Omental fat pad (tissue), 3 donors: ENCODE measurements at regions not wholly inside any gene's neighbourhood (a gene's known extent, or its start where the extent isn't known, plus 50 kb on each side); places are given as distances from the start of the nearest gene placed in this dataset.

Experiments
- ATAC-seq: fragments of 150-250 bp; one replicate; pipeline ENCODE4 v1.9.1; 2016; ENCODE audit warnings: mild to moderate bottlenecking, moderate library complexity; ENCODE audit not compliant: low FRiP score
- DNase-seq: peaks from one replicate; pipeline ENCODE4 v3.0.0-alpha.2; 2019; ENCODE audit warnings: low spot score
- TF ChIP-seq, protein P1 (sequence below), 3 donors: fragments of 450-650 bp; IDR thresholded peaks; one replicate each; pipeline ENCODE4 v1.5.1; 2016 to 2017; ENCODE audit warnings: antibody characterized with exemption in 3 of 3, mild to moderate bottlenecking in 3 of 3, moderate library complexity in 2 of 3

DNA sequence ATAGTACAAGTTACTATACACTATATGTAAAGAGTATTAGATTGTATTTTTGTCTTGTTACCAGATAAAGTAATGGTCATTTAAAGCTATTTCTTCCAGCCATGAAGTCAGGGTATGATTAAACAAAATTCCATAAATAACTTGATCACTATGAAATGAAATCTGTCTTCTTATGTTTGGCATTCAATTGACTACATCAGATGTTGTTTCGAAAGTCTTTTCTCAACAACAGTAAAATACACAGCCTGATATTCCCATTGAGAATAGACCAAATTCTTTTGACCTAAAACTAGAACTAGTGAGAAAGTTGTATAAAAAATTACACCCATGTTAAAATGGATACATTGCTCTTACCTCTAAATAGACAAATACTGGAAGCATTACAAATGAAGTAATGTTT is 134.6 kb upstream of the ADAMTS5 start:
- ATAC-seq (no peak), DNase-seq (no peak)

DNA sequence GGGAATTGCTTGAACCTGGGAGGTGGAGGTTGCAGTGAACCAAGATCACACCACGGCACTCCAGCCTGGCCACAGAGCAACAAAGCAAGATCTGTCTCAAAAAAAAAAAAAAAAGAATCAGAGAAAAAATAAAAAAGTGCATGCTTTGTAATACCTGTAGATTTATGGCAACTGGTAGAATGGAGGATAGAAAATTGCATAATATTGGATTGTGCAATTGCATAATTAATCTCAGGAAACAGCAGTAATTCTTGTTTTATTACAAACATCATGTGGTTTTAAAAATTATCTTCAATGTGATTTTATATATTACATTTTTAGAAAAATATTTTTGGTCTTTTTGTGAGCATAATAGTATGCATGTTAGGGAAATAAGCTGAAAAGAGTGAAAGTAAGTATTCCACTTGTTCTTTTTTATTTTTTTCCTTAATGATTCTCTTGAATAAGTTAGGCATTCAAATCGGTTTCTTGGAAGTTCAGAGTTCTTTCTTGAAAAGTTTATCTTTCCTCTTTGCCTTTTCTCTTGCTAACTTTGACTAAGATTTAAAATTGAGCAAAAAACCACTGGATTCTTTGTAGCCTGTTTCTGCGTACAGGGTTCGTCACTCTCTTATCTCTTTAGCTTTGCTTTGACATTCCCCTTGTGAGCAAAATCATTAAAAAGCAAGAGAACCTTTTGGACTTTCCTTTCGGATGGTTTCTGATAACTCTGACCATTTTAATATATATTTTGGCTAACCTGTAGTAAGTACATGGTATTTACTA is 127.5 kb upstream of the ADAMTS5 start:
- ATAC-seq (peak; percentile 44), DNase-seq (no peak)
- TF ChIP-seq, protein P1, sequence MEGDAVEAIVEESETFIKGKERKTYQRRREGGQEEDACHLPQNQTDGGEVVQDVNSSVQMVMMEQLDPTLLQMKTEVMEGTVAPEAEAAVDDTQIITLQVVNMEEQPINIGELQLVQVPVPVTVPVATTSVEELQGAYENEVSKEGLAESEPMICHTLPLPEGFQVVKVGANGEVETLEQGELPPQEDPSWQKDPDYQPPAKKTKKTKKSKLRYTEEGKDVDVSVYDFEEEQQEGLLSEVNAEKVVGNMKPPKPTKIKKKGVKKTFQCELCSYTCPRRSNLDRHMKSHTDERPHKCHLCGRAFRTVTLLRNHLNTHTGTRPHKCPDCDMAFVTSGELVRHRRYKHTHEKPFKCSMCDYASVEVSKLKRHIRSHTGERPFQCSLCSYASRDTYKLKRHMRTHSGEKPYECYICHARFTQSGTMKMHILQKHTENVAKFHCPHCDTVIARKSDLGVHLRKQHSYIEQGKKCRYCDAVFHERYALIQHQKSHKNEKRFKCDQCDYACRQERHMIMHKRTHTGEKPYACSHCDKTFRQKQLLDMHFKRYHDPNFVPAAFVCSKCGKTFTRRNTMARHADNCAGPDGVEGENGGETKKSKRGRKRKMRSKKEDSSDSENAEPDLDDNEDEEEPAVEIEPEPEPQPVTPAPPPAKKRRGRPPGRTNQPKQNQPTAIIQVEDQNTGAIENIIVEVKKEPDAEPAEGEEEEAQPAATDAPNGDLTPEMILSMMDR (IDR thresholded peaks at IDR 0.05): no peak

More for the DNA sequence above, 134.6 kb upstream of the ADAMTS5 start:
- TF ChIP-seq, protein P1 (IDR thresholded peaks at IDR 0.05): no peak

DNA sequence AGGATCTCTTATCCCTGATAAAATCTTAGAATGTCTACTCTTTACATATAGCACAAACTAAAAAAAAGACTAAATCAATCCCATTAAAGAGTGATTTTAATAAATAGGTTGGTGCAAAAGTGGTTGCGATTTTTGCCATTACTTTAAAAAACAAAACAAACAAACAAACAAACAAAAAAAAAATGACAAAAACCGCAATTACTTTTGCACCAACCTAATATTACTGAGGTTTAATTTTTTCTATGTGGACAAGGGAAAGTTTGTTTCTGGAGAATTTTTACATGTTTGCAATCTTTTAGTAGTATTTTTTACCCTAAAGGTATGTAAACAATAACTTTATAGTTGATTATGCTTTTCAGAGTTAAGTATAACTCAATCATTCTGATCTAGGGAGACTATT is 119.7 kb upstream of the ADAMTS5 start:
- DNase-seq: no peak
- TF ChIP-seq, protein P1 (IDR thresholded peaks at IDR 0.05): no peak
- ATAC-seq: no peak

DNA sequence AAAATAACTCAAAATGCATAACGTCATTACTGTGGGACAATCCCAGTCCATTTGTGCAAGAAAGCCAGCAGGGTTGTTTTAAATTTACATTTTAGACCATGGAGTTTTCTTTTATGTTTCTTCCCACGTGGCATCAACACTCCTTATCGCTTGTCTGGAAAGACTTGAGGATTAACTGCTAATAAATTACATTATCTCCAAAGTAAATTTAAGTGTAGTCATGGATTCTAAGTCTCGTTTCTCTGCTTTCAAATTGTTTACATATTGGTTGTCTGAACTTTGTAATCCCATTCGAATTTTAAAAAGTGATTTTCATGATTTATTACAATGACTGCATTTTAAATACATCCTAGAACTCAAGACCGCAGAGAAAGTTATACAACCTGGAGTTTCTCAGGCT is 119.3 kb upstream of the ADAMTS5 start:
- ATAC-seq: no peak
- DNase-seq: no peak
- TF ChIP-seq, protein P1 (IDR thresholded peaks at IDR 0.05): no peak

DNA sequence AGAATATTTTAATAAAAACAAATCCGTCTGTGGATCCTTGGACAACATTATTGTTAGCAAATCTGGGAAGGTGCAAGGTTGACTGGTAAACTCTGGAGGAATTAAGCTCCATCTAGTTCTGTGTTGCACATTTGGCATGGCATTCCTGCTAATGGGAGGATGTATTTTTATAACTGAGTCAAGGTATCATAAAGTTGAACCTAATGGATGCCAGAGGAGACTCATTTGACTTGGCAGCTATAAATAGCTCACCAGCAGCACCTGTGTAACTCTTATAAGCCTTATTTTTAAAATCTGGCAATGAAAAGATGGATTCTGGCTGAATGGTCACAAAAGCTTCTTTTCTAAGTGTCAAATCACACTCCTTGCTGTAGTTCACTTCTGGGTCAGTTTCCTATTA is 118.5 kb upstream of the ADAMTS5 start:
- TF ChIP-seq, protein P1 (IDR thresholded peaks at IDR 0.05): no peak
- DNase-seq: no peak
- ATAC-seq: no peak

DNA sequence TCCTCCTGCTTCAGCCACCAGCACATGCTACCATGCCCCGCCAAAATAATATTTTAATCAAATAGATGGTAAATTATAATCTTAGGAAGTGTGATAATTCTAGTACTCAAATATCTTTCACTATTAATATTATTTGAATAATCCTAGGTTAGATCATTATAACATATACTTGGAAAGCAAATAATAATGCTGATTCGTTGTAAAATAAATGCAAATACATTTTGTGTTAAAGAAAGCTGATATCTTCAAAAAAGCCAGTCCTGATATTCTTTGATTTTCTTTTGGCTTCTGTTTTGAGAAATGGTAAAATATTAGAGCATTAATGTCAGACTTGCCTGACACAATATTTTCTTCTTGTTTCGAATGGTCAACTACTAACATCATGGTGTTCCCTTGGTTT is 116.3 kb upstream of the ADAMTS5 start:
- ATAC-seq (no peak), DNase-seq (no peak)
- TF ChIP-seq, protein P1 (IDR thresholded peaks at IDR 0.05): no peak

DNA sequence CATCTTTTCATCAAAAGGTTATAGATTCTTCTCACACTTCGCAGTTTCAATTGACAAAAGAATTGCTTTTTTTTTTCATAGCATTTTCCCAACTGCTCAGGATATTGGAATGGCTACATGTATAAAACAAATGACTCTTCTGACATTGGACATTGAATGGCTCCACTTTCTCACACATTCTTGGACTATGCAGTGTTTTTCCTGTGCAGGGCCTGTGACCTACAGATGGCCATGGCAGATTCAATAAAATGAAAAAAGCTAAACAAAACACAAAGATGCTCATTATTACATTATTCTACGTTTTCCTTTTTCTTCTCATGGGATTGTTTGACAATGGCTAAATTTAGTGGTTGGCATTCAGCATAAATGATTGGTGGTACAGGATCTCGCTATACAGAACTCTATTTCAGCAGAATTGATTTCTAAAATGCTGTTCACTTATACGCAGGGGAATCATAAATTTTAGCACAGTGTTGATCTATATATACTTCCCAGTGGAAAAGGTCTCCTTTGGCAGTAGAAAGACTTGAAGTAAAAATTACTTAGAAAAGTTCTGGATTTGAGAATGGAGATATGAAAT is 115.6 kb upstream of the ADAMTS5 start:
- TF ChIP-seq, protein P1 (IDR thresholded peaks at IDR 0.05): no peak
- ATAC-seq (no peak), DNase-seq (no peak)
